HG02938 (cell line): ENCODE measurements at regions not wholly inside any gene's neighbourhood (a gene's known extent, or its start where the extent isn't known, plus 50 kb on each side); places are given as distances from the start of the nearest gene placed in this dataset.

Source experiments
- ATAC-seq: cut with Tn5 transposase; IDR thresholded peaks from one replicate; pipeline ENCODE4 v1.9.1; 2021; ENCODE audit warnings: mild to moderate bottlenecking, moderate library complexity; ENCODE audit not compliant: unreplicated experiment

- ATAC-seq = no peak
These were observed 180.5 kb downstream of the TGFB2 start for GRCh38 chr1:218525451-218526197.

- ATAC-seq = no peak
These were observed 181.1 kb downstream of the TGFB2 start for GRCh38 chr1:218526198-218526580.

GRCh38 chr1:218527737-218528136 lies 182.6 kb downstream of the TGFB2 start:
- no peak for ATAC-seq

GRCh38 chr1:218529646-218530300 lies 184.6 kb downstream of the TGFB2 start:
- ATAC-seq = no peak

GRCh38 chr1:218531936-218532335 lies 186.8 kb downstream of the TGFB2 start:
- no peak for ATAC-seq

GRCh38 chr1:218536296-218536986 lies 191.3 kb downstream of the TGFB2 start:
- ATAC-seq = no peak

- ATAC-seq = no peak
These were observed 192.2 kb downstream of the TGFB2 start for GRCh38 chr1:218537122-218537913.

- ATAC-seq = no peak
These were observed 193.2 kb downstream of the TGFB2 start for GRCh38 chr1:218538341-218538740.

GRCh38 chr1:218546314-218546713 lies 201.2 kb downstream of the TGFB2 start:
- ATAC-seq = no peak

- ATAC-seq = no peak
These were observed 203.0 kb downstream of the TGFB2 start for GRCh38 chr1:218547957-218548730.

- no peak for ATAC-seq
These were observed 203.6 kb downstream of the TGFB2 start for GRCh38 chr1:218548764-218549163.

- no peak for ATAC-seq
These were observed 208.1 kb downstream of the TGFB2 start for GRCh38 chr1:218553197-218553596.

GRCh38 chr1:218556016-218556415 lies 210.9 kb downstream of the TGFB2 start:
- no peak for ATAC-seq

GRCh38 chr1:218557731-218558130 lies 212.6 kb downstream of the TGFB2 start:
- no peak for ATAC-seq

GRCh38 chr1:218558271-218558810 lies 213.2 kb downstream of the TGFB2 start:
- ATAC-seq = no peak

GRCh38 chr1:218565377-218565776 lies 220.2 kb downstream of the TGFB2 start:
- no peak for ATAC-seq

- ATAC-seq = no peak
These were observed 223.9 kb downstream of the TGFB2 start for GRCh38 chr1:218568962-218569550.

GRCh38 chr1:218570456-218570855 lies 225.3 kb downstream of the TGFB2 start:
- no peak for ATAC-seq

- no peak for ATAC-seq
These were observed 226.4 kb downstream of the TGFB2 start for GRCh38 chr1:218571491-218571890.

- ATAC-seq = no peak
These were observed 226.9 kb downstream of the TGFB2 start for GRCh38 chr1:218572050-218572449.
